Mammary epithelial cell (primary cell): ENCODE measurements at regions not wholly inside any gene's neighbourhood (a gene's known extent, or its start where the extent isn't known, plus 50 kb on each side); places are given as distances from the start of the nearest gene placed in this dataset.

Experiments used
- EZH2 ChIP-seq: IDR thresholded peaks from 2 replicates; pipeline ENCODE4 v1.6.1; 2012; ENCODE audit warnings: low read length, inconsistent platforms, borderline replicate concordance
- TF ChIP-seq, protein P1 (sequence below), 2 donors: IDR thresholded peaks in 1 of 2; conservative IDR thresholded peaks in 1 of 2; 2 replicates each; pipeline ENCODE4 v1.5.1; 2011 to 2012; ENCODE audit warnings: inconsistent platforms in 2 of 2, low read length in 2 of 2, mild to moderate bottlenecking in 2 of 2, control low read depth in 1 of 2, low read depth in 1 of 2; ENCODE audit not compliant: insufficient read depth in 1 of 2; ENCODE audit errors: extremely low read depth in 1 of 2

DNA sequence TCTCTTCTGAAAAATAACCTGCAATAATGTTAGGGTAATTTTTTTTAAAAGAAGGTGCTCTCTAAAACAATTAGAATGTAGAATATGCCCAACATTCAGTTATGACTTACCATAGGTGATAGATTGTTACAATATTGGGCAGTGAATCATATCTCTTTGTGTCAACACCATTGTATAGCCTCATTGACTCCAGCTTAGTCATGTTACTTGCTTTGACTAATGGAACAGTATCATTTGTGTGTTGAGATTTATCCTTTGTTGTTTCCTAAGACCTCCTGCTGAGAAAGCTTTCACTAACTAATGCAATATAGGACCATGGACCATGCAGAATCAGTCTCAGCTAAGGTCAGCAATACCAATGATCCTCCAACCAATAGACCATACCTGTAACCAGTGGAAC lies 1106.4 kb downstream of the SI start:
- TF ChIP-seq, protein P1, sequence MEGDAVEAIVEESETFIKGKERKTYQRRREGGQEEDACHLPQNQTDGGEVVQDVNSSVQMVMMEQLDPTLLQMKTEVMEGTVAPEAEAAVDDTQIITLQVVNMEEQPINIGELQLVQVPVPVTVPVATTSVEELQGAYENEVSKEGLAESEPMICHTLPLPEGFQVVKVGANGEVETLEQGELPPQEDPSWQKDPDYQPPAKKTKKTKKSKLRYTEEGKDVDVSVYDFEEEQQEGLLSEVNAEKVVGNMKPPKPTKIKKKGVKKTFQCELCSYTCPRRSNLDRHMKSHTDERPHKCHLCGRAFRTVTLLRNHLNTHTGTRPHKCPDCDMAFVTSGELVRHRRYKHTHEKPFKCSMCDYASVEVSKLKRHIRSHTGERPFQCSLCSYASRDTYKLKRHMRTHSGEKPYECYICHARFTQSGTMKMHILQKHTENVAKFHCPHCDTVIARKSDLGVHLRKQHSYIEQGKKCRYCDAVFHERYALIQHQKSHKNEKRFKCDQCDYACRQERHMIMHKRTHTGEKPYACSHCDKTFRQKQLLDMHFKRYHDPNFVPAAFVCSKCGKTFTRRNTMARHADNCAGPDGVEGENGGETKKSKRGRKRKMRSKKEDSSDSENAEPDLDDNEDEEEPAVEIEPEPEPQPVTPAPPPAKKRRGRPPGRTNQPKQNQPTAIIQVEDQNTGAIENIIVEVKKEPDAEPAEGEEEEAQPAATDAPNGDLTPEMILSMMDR (conservative IDR thresholded peaks at IDR 0.05 in 1 of 2, IDR thresholded peaks at IDR 0.05 in 1 of 2; ENCODE audit: extremely low read depth in 1 of 2, insufficient read depth in 1 of 2, low read depth in 1 of 2, low read length in 2 of 2): no peak
- TF ChIP-seq EZH2: no peak
